ENCODE measurements at regions not wholly inside any gene's neighbourhood (a gene's known extent, or its start where the extent isn't known, plus 50 kb on each side); places are given as distances from the start of the nearest gene placed in this dataset.

- Histone ChIP-seq H3K79me2 (ENCODE audit: low read length) (no peaks in the 10 kb centered on the region), H3F3A (ENCODE audit: low read length, unreplicated experiment) (no peaks in the 10 kb centered on the region), H4K20me1 (ENCODE audit: low read length) (no peaks in the 10 kb centered on the region), H3K4me2 (ENCODE audit: low read length) (no peak overlapping the region), H3K9me2 (replicated peaks; ENCODE audit: low read length) (no peaks in the 10 kb centered on the region), H2AFZ (ENCODE audit: low read length) (no peak overlapping the region), H3K9me3 (ENCODE audit: low read length) (no peaks in the 10 kb centered on the region), H3K36me3 (ENCODE audit: low read depth, low read length) (no peaks in the 10 kb centered on the region), H3K27ac (ENCODE audit: low read length) (no peak overlapping the region), H3K4me1 (ENCODE audit: insufficient read depth, low read length) (no peaks in the 10 kb centered on the region), H3K4me3 (ENCODE audit: low read length) (no peak overlapping the region), H3K9ac (ENCODE audit: low read length) (no peak overlapping the region), H3K27me3 (ENCODE audit: low read length) (no peaks in the 10 kb centered on the region)
- intact Hi-C loops (cut with micrococcal nuclease), result no loop called here
- TF ChIP-seq EZH2phosphoT487 (IDR thresholded peaks at IDR 0.05; ENCODE audit: borderline replicate concordance, low read length), result no peak
- no peak for TF ChIP-seq CTCF (conservative IDR thresholded peaks at IDR 0.05; ENCODE audit: low read depth, low read length)
- TF ChIP-seq EZH2 (IDR thresholded peaks at IDR 0.05; ENCODE audit: low read length, unreplicated experiment), result no peak
- ChIA-PET POLR2A (ENCODE audit: unreplicated experiment) (no interaction called here), CTCF (no interaction called here)
- DNase-seq (no peak), ATAC-seq (no peak)
- BruUV-seq (replicated peaks), result no TSS peak
Observed at GRCh38 chr2:120660056-120660694, 75.5 kb upstream of the GLI2 start.

- ChIA-PET POLR2A (ENCODE audit: unreplicated experiment) (no interaction called here), CTCF (no interaction called here)
- Histone ChIP-seq H3K79me2 (ENCODE audit: low read length) (no peaks in the 10 kb centered on the region), H3K27me3 (ENCODE audit: low read length) (no peaks in the 10 kb centered on the region), H3K4me2 (ENCODE audit: low read length) (no peak overlapping the region), H3K27ac (ENCODE audit: low read length) (no peak overlapping the region), H4K20me1 (ENCODE audit: low read length) (no peaks in the 10 kb centered on the region), H2AFZ (ENCODE audit: low read length) (no peak overlapping the region), H3K4me3 (ENCODE audit: low read length) (no peak overlapping the region), H3K9me2 (replicated peaks; ENCODE audit: low read length) (no peaks in the 10 kb centered on the region), H3K9me3 (ENCODE audit: low read length) (no peaks in the 10 kb centered on the region), H3K9ac (ENCODE audit: low read length) (no peak overlapping the region), H3K36me3 (ENCODE audit: low read depth, low read length) (no peaks in the 10 kb centered on the region), H3K4me1 (ENCODE audit: insufficient read depth, low read length) (no peaks in the 10 kb centered on the region), H3F3A (ENCODE audit: low read length, unreplicated experiment) (no peaks in the 10 kb centered on the region)
- ATAC-seq (no peak), DNase-seq (no peak)
- no TSS peak for BruUV-seq (replicated peaks)
- TF ChIP-seq EZH2 (IDR thresholded peaks at IDR 0.05; ENCODE audit: low read length, unreplicated experiment), result no peak
- TF ChIP-seq EZH2phosphoT487 (IDR thresholded peaks at IDR 0.05; ENCODE audit: borderline replicate concordance, low read length), result no peak
- TF ChIP-seq CTCF (conservative IDR thresholded peaks at IDR 0.05; ENCODE audit: low read depth, low read length), result no peak
- intact Hi-C loops (cut with micrococcal nuclease), result no loop called here
Observed at GRCh38 chr2:120660771-120661459, 74.8 kb upstream of the GLI2 start.

GRCh38 chr2:120661551-120661950, 74.1 kb upstream of the GLI2 start:
- no peaks in the 10 kb centered on the region for H4K20me1 ChIP-seq (ENCODE audit: low read length)
- H3K4me1 ChIP-seq (ENCODE audit: insufficient read depth, low read length), result no peaks in the 10 kb centered on the region
- no TSS peak for BruUV-seq (replicated peaks)
- no peaks in the 10 kb centered on the region for H3K27me3 ChIP-seq (ENCODE audit: low read length)
- no peak overlapping the region for H3K27ac ChIP-seq (ENCODE audit: low read length)
- DNase-seq (no peak), ATAC-seq (no peak)
- H3F3A ChIP-seq (ENCODE audit: low read length, unreplicated experiment), result no peaks in the 10 kb centered on the region
- H3K9me2 ChIP-seq (replicated peaks; ENCODE audit: low read length), result no peaks in the 10 kb centered on the region
- TF ChIP-seq EZH2phosphoT487 (IDR thresholded peaks at IDR 0.05; ENCODE audit: borderline replicate concordance, low read length), result no peak
- no peak for TF ChIP-seq EZH2 (IDR thresholded peaks at IDR 0.05; ENCODE audit: low read length, unreplicated experiment)
- no peak for TF ChIP-seq CTCF (conservative IDR thresholded peaks at IDR 0.05; ENCODE audit: low read depth, low read length)
- H3K79me2 ChIP-seq (ENCODE audit: low read length), result no peaks in the 10 kb centered on the region
- CTCF ChIA-PET, result no interaction called here
- 0 out of 2 replicates have a peak, but pooled peaks cover 4% of the 10 kb centered on the region for H3K9me3 ChIP-seq (ENCODE audit: low read length)
- no peak overlapping the region for H3K9ac ChIP-seq (ENCODE audit: low read length)
- no peak overlapping the region for H2AFZ ChIP-seq (ENCODE audit: low read length)
- no peak overlapping the region for H3K4me2 ChIP-seq (ENCODE audit: low read length)
- no peak overlapping the region for H3K4me3 ChIP-seq (ENCODE audit: low read length)
- H3K36me3 ChIP-seq (ENCODE audit: low read depth, low read length), result peaks cover 2% of the 10 kb centered on the region; the same call in 1 of the 2 replicates
- POLR2A ChIA-PET (ENCODE audit: unreplicated experiment), result no interaction called here
- intact Hi-C loops (cut with micrococcal nuclease), result no loop called here

Measured in PC-3 (cell line).